Cerebellar cortex (tissue), 1 donor: ENCODE measurements at regions not wholly inside any gene's neighbourhood (a gene's known extent, or its start where the extent isn't known, plus 50 kb on each side); places are given as distances from the start of the nearest gene placed in this dataset.
"Not testable (repeated sequence)": the region's sequence is repeated elsewhere in the genome, so short reads cannot be mapped to it uniquely, and the experiment has no call there.

ENCODE experiments used
- DNase-seq: peaks from one replicate; pipeline ENCODE4 v3.0.0-alpha.2; 2015; ENCODE audit warnings: low spot score

GRCh38 chr3:68676136-68676535 is 256.2 kb downstream of the TAFA4 start:
- no peak for DNase-seq

DNA sequence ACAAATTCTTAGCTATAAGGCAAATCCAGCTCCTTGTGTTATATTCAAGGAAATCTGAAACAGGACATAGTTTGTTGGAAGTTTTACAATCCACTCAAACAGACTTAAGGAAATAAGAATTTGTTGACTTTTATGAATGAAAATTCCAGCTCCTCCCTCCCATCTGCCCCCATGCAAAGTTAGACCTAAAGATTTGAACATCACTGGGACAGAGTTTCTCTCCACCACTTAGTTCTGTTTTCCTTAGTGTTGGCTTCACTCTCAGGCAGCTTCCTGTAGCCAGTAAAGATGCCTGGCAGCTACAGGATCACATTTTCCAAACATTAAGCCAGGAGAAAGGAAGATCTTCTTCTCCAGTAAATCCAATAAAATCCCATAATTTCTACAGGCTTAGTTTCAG is 265.0 kb downstream of the TAFA4 start:
- DNase-seq, result no peak

- no peak for DNase-seq
Observed at GRCh38 chr3:68666429-68667136, 265.8 kb downstream of the TAFA4 start.

- DNase-seq, result no peak
Observed at GRCh38 chr3:68664276-68664675, 268.1 kb downstream of the TAFA4 start.

DNA sequence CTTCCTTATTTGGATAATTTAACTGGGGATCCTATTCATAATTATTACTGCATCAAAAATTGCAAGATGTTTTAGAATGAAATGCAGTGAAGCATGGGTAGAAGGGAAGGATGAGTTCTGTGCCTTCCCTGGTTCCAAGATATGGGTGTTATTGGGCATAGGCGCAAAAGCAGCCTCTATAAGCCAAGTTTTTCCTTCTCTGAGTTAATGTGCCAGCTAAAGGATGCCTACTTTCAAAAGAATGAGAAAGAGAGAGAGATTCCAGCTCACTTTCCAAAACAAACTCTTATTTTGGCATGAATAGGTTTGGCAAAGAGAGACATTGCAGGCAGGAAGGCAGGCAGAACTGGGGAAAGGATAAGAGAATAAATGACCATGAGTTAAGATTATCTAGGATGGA is 270.2 kb downstream of the TAFA4 start:
- no peak for DNase-seq

- DNase-seq, result not testable (repeated sequence)
Observed at GRCh38 chr3:68650657-68651056, 281.7 kb downstream of the TAFA4 start.

DNA sequence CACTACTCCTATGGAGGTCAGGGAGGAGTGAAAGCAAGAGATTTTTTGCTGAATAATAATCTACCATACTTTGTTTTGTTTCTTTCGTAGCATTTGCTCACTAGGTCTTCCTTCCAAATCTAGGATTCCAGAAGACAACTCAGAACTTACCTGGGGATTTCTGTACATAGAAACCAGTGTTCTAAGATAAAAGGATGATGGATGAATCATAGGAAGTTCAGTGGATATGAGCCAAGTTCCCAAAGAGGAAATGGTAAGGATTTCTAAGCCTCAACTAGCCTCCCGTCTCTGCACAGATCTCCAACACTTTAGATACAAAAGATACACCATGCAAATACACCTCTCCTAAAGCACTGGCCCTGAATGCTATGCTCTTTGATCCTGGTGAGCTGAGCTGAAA is 283.9 kb downstream of the TAFA4 start:
- DNase-seq, result no peak

GRCh38 chr3:68631850-68632545 is 300.3 kb downstream of the TAFA4 start:
- no peak for DNase-seq

GRCh38 chr3:68620211-68620610 is 312.1 kb downstream of the TAFA4 start:
- no peak for DNase-seq

DNA sequence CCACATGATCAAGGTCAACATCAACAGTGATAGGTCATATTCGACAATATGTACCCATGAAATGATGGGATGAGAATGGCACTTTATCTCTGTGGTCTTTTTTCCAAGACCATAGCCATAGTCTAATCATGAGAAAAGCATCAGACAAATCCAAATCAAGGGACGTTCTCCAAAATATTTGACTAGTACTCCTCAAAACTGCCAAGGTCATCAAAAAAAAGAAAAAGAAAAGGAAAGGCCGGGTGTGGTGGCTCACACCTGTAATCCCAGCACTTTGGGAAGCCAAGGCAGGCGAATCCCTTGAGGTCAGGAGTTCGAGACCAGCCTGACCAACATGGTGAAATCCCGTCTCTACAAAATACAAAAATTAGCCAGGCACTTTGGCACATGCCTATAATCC is 318.3 kb downstream of the TAFA4 start:
- no peak for DNase-seq

DNA sequence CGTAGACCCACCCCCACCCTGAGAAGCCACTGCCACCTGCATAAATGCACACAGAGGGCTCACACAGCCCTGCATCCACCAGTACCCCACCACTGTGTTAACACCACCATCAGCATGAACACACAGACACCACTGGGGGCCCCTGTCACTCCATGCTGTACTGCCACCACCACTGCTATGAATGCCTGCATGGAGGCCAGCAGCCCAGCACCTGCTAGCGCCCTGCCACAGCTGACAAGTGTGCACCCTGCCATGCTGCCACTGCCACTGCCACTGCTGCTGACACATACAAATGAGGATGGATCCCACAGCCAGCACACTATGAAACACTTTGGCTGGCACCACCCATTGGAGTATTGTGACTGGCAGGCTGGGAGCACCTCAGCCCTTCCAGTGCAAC is 361.0 kb downstream of the TAFA4 start:
- no peak for DNase-seq

DNA sequence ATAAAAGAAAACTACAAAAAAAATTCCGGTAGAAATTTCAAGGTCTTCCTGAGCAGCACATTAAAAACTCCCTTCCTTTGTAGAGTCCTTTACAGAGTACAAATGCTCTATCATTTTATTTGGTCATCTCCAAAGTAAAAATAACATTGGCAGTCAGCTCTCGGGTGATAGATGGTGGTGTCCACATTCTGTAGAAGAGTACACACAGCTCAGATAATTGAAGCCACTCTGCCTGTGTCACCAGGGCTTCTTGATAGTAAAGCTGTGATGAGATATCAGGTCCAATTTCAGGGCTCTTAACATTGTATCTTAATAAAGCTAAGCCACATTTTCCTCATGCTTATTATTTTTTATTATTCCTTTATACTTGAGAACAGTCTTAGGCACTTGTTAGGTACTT is 371.6 kb downstream of the TAFA4 start:
- DNase-seq, result no peak

GRCh38 chr3:68535782-68536181 is 396.6 kb downstream of the TAFA4 start:
- no peak for DNase-seq

DNA sequence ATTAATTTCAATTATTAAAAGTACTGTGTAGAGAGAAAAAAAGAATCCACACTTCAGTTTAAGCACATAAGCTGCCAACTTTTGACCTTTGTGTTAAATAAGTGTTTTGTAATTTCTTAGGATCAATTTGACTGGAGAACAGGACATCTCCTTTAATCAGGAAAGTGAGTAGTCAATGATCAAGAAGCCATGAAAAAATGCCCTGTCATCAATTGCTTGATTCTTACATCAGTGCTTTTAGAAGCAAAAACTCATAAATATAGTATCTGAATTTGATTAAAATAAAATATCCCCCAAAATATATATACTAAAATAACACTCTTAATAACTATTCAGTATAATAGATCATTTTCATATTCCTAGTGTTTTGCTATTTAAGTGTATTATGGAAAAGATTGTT is 409.0 kb downstream of the TAFA4 start:
- no peak for DNase-seq

- no peak for DNase-seq
Observed at GRCh38 chr3:68515237-68515636, 417.1 kb downstream of the TAFA4 start.

GRCh38 chr3:68504201-68504600 is 428.1 kb downstream of the TAFA4 start:
- DNase-seq, result no peak

DNA sequence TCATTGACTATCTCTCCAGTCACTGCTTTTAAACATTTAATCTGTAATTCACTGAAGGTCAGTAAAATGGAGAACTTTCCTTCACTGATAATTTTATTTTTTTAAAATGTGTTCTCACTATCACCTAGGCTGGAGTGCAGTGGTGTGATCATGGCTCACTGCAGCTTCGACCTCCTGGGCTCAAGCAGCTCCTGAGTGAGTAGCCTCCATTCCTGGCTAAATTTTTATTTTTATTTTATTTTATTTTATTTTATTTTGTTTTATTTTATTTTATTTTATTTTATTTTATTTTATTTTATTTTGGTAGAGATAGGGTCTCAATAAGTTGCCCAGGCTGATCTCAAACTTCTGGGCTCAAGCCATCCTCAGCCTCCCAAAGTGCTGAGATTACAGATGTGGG is 446.5 kb downstream of the TAFA4 start:
- not testable (repeated sequence) for DNase-seq

DNA sequence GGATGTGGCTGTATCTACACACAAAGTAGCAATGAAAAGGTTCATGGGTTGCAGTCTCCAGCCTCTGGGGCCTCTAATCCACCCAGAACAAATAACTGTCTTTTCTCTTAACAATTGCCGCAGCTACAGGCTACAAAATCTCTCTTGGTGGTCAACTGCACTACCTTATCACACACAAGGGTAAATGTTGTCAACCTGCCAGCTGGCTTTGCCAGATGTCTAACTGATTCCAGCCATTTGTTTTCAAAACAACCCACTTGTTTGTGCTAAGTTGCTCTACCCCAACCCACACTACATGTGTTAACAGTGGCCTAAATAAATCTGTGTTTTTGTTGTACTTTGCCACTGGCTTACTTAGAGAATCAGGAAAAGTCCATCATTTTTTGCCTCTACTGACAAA is 447.3 kb downstream of the TAFA4 start:
- no peak for DNase-seq

GRCh38 chr3:68483601-68484000 is 448.7 kb downstream of the TAFA4 start:
- DNase-seq, result no peak

- DNase-seq, result no peak
Observed at GRCh38 chr3:68483041-68483440, 449.3 kb downstream of the TAFA4 start.

DNA sequence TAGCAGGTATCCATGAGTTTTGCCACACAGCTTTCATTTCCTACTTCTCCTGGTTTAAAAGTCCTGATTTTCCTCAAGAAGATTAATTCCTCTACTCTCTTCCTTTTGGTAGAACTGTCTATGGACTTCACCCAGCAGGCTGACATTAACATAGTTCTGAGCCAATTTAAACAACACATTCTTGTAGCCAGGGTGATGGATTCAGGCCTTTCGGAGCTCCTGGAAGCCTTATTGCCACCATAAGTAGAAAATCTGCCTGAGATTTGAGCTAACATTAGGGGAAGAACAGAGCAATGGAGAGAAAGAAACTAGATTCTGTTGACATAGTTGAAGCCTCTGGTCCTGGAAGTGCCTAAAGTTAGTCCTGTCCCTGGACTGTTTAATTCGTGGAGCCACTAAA is 449.8 kb downstream of the TAFA4 start:
- DNase-seq, result no peak

- no peak for DNase-seq
Observed at GRCh38 chr3:68479779-68480178, 452.6 kb downstream of the TAFA4 start.

- no peak for DNase-seq
Observed at GRCh38 chr3:68468695-68469375, 463.5 kb downstream of the TAFA4 start.
